Fibroblast of the conjunctiva (primary cell): ENCODE measurements at regions not wholly inside any gene's neighbourhood (a gene's known extent, or its start where the extent isn't known, plus 50 kb on each side); places are given as distances from the start of the nearest gene placed in this dataset.

Source experiments
- DNase-seq: peaks from one replicate; pipeline ENCODE4 v3.0.0-alpha.2; 2010; ENCODE audit warnings: low read depth

GRCh38 chr2:146128216-146128615 is 1608.3 kb upstream of the ZEB2 start:
- no peak for DNase-seq

- DNase-seq = no peak
Observed at GRCh38 chr2:146125551-146125950, 1605.6 kb upstream of the ZEB2 start.

GRCh38 chr2:146124741-146125140 is 1604.8 kb upstream of the ZEB2 start:
- DNase-seq = no peak

GRCh38 chr2:146123714-146124113 is 1603.8 kb upstream of the ZEB2 start:
- DNase-seq = no peak

- DNase-seq = no peak
Observed at GRCh38 chr2:146123256-146123655, 1603.3 kb upstream of the ZEB2 start.

- DNase-seq = no peak
Observed at GRCh38 chr2:146119586-146119985, 1599.7 kb upstream of the ZEB2 start.

GRCh38 chr2:146108993-146109392 is 1589.1 kb upstream of the ZEB2 start:
- DNase-seq = no peak

GRCh38 chr2:146094185-146094584 is 1574.3 kb upstream of the ZEB2 start:
- no peak for DNase-seq

GRCh38 chr2:146081459-146081858 is 1561.5 kb upstream of the ZEB2 start:
- no peak for DNase-seq

- DNase-seq = no peak
Observed at GRCh38 chr2:146080925-146081324, 1561.0 kb upstream of the ZEB2 start.

- DNase-seq = no peak
Observed at GRCh38 chr2:146079216-146079615, 1559.3 kb upstream of the ZEB2 start.

GRCh38 chr2:146077156-146077555 is 1557.2 kb upstream of the ZEB2 start:
- no peak for DNase-seq

GRCh38 chr2:146068051-146068450 is 1548.1 kb upstream of the ZEB2 start:
- DNase-seq = no peak

- no peak for DNase-seq
Observed at GRCh38 chr2:146048141-146048540, 1528.2 kb upstream of the ZEB2 start.

- DNase-seq = no peak
Observed at GRCh38 chr2:146041274-146041910, 1521.5 kb upstream of the ZEB2 start.

GRCh38 chr2:146040051-146040450 is 1520.1 kb upstream of the ZEB2 start:
- DNase-seq = no peak

- DNase-seq = no peak
Observed at GRCh38 chr2:146038014-146038413, 1518.1 kb upstream of the ZEB2 start.

GRCh38 chr2:146037334-146037870 is 1517.5 kb upstream of the ZEB2 start:
- no peak for DNase-seq

GRCh38 chr2:146031158-146031557 is 1511.2 kb upstream of the ZEB2 start:
- peak; percentile 3 for DNase-seq

GRCh38 chr2:146027156-146027555 is 1507.2 kb upstream of the ZEB2 start:
- no peak for DNase-seq

GRCh38 chr2:146025519-146025918 is 1505.6 kb upstream of the ZEB2 start:
- no peak for DNase-seq

GRCh38 chr2:146024212-146024743 is 1504.4 kb upstream of the ZEB2 start:
- no peak for DNase-seq

GRCh38 chr2:146004462-146004861 is 1484.5 kb upstream of the ZEB2 start:
- no peak for DNase-seq

- DNase-seq = no peak
Observed at GRCh38 chr2:146003337-146003736, 1483.4 kb upstream of the ZEB2 start.
